GM18868 (cell line): ENCODE measurements at regions not wholly inside any gene's neighbourhood (a gene's known extent, or its start where the extent isn't known, plus 50 kb on each side); places are given as distances from the start of the nearest gene placed in this dataset.
"Not testable (repeated sequence)": the region's sequence is repeated elsewhere in the genome, so short reads cannot be mapped to it uniquely, and the experiment has no call there.

Experiments
- ATAC-seq: cut with Tn5 transposase; IDR thresholded peaks from one replicate; pipeline ENCODE4 v1.9.1; 2021; ENCODE audit warnings: mild to moderate bottlenecking, moderate library complexity; ENCODE audit not compliant: unreplicated experiment

DNA sequence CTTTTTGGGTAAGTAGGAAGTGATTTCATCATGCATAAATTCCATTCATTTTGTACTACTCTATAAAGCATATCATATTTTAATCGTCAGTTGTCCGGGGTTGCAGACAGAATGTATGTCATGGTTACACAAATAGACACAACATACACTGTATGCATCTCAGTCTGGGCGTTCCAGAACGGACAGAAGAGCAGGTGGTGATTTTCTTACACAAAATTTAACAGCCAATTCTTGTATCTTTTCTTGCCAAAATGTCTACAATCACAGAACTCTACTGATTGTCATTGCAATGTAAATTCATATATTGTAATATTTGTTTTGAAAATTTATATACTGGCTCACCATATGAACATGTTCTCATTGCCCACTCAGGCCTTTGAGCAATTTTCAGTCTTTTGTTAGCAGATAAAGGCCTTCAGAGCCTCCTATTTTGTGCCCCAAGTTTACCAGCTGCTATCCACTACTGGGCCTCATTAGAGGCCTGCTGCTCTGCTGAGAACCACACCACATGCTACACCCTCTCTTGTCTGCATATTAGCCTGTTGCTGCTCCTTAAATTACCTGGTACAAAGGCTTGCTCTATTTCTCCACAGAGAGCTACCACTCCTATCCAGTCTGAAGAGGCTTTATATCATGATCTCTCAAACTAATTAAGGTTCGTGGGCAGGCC lies 61.5 kb downstream of the PRDM13 start:
- ATAC-seq, result no peak

DNA sequence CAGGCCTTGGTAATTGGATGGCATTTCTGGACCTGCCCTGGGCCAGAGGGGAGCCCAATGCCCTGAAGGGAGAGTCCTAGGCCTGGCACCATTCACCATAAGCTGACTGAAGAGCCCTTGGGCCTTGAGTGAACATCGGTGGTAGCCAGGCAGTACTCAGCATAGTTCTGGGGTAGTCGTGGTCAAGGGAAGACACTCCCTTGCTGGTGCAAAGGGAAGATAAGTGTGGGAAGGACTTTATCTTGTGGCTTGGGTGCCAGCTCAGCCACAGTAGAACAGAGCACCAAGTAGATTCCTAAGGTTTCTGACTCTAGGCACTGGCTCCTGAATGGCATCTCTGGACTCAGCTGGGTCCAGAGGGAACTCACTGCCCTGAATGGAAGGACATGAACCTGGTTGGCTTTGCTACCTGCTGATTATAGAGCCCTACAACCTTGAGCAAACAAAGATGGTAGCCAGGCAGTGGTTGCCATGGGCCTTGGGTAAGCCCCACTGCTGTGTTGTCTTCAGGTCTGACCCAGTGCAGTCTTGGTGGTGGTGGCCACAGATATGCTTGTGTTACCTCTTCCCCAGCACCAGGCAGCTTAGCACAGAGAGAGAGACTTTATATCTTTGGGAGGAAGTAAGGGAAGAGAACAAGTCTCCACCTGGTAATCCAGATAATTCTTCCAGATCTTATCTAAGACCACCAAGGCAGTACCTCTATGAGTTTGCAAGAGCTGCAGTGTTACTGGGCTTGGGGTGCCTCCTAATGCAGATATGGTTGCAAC lies 83.5 kb downstream of the PRDM13 start:
- ATAC-seq, result no peak

- not testable (repeated sequence) for ATAC-seq
Observed at GRCh38 chr6:99702287-99702686, 95.7 kb downstream of the PRDM13 start.

DNA sequence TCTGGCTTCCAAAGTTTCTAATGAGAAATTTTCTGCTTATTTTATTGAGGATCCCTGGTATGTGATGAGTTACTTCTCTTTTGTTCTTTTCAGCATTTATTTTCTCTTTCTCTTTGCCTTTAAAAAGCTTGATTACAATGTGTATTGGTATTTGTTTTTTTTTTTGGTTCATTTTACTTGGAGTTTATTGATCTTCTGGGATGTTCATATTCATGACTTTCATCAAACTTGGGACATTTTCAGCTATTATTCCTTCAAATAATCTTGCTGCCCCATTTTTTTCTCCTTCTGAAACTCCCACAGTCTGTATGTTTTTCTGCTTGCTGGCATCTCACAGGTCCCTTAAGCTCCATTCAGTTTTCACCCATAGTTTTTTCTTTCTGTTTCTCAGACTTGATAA lies 102.4 kb downstream of the PRDM13 start:
- no peak for ATAC-seq

- ATAC-seq, result no peak
Observed at GRCh38 chr6:99711302-99711701, 104.7 kb downstream of the PRDM13 start.

DNA sequence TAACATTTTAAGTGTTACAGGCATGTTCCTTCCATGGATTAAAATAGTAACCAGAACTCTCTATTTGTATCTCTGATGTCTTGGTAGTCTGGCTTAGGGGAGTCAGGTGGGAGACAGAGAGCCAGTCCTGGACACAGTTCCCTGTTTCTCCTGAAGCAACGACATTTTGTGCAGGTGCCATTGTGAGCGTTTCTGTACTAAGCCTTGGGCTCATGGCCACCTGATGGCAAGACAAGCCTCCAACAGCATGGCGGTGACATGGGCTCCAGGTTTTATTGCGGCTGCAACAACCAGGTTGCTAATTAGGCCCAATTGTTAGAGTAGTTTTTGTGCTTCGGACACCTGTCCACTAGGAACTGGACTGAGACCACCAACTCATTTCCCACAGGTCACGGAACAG lies 105.3 kb downstream of the PRDM13 start:
- no peak for ATAC-seq

DNA sequence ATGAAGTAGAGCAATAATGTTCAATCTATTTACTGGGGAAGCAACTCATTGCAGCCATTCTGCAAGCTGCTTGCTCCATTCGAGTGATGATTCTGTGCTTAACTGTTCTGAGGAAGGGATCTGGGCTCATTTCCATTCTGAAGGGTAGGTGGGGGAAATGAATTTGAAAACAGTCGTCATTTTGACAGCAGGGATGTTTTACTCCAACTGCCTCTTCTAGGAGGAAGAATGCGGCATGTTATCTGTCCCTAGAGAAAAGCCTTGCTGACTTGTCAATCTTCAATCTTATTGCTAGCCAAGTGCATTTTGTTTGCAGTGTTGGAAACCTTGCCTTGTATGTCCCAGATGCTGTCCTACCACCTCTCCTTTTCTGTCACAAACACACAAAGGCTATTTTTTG lies 105.9 kb downstream of the PRDM13 start:
- ATAC-seq, result no peak

DNA sequence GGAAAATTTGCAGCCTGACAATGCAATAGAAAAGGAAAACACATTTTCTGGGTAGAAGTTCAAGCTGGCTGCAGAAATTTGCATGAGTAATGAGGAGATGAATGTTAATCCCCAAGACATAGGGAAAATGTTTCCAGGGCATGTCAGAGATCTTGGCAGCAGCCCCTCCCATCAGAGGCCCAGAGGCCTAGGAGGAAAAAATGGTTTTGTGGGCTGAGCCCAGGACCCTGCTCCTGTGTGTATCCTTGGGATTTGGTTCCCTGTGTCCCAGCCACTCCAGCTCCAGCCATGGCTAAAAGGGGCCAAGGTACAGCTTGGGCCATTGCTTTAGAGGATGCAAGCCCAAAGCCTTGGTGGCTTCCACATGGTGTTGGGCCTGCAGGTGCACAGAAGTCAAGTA lies 115.4 kb downstream of the PRDM13 start:
- not testable (repeated sequence) for ATAC-seq

DNA sequence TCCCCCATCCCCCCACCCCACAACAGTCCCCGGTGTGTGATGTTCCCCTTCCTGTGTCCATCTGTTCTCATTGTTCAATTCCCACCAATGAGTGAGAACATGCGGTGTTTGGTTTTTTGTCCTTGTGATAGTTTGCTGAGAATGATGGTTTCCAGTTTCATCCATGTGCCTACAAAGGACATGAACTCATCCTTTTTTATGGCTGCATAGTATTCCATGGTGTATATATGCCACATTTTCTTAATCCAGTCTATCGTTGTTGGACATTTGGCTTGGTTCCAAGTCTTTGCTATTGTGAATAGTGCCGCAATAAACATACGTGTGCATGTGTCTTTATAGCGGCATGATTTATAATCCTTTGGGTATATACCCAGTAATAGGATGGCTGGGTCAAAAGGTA lies 123.6 kb downstream of the PRDM13 start:
- ATAC-seq, result not testable (repeated sequence)

GRCh38 chr6:99736302-99736701 lies 129.7 kb downstream of the PRDM13 start:
- ATAC-seq, result no peak

- ATAC-seq, result no peak
Observed at GRCh38 chr6:99739526-99739925, 132.9 kb downstream of the PRDM13 start.

GRCh38 chr6:99741092-99741491 lies 134.5 kb downstream of the PRDM13 start:
- ATAC-seq, result no peak

DNA sequence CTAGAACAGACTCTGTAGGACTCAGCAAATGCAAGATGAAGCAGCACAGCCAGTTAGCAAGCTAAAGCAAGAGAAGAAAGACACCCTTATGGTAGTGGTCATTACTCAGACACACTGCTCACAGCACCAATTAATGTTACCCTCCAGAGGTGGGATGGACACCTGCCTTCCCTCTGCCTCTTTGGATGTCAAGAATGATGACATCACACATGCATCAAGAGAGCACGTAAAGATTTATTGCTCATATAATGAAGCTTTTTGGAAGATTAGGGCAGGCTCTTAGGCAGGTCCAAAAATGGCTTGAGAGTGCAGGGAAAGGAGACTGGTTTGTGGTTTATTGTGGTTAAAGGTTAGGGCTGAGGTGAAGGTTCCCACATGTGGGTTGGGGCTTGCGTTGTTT lies 137.0 kb downstream of the PRDM13 start:
- ATAC-seq, result no peak

GRCh38 chr6:99745651-99746050 lies 139.0 kb downstream of the PRDM13 start:
- no peak for ATAC-seq

DNA sequence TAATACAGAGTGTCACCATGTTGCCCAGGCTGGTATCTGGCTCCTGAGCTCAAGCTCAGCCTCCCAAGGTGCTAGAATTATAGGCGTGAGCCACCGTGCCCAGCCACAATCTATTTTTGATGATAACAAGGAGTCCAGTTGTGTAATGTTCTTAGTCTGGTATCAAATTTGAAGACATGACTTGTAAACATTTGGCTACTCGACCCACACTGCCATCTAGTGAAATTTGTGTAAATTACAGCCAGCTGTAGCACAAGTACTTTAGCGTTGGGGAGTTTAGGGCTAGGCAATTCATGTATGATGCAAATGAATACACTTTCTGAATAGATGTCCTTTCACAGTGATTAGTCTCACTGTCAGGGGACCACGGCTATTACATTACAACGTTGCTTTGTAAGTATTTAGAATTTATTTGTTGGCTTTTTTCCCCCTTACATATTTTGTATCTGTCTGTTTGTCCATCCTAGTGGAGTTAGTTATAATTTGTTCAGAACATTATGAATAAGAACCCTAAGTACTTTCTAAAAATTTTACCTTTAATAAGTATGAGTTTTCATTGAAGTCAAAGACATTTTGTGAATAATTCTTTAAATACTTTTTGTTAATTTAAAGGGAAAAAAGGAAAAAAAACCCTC lies 139.7 kb downstream of the PRDM13 start:
- ATAC-seq, result peak; percentile 94

DNA sequence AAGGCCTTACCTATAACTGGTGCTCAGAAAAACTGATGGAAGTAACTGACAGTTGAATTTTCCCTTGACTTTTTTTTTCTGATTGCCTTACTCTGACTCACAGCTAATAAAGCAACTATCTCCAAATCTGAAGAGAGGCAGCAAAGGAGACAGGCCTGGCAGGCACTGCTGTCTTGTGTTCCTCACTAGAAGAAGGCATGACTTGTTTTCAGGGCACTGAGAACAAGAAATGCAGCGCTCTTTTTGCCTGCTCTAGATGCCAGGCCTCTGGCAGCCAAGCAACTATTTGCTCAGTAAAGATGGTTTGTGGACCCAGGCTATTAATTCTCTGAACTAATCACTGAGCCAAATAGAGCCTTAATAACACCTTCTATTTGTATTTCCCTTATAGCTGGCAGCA lies 155.1 kb downstream of the PRDM13 start:
- no peak for ATAC-seq

DNA sequence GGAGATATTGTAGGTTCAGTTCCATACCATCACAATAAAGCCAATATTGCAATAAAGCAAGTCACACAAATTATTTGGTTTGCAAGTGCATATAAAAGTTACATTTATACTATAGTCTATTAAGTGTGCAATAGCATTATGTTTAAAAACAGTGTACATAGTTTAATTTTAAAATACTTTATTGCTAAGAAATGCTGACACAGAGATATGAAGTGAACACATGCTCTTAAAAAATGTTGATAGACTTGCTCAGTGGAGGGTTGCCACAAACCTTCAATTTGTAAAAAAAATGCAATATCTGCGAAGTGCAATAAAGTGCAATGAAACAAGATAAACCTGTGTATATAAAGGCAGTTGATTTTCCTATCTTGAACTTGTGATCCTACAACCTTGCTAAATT lies 161.5 kb downstream of the PRDM13 start:
- no peak for ATAC-seq

DNA sequence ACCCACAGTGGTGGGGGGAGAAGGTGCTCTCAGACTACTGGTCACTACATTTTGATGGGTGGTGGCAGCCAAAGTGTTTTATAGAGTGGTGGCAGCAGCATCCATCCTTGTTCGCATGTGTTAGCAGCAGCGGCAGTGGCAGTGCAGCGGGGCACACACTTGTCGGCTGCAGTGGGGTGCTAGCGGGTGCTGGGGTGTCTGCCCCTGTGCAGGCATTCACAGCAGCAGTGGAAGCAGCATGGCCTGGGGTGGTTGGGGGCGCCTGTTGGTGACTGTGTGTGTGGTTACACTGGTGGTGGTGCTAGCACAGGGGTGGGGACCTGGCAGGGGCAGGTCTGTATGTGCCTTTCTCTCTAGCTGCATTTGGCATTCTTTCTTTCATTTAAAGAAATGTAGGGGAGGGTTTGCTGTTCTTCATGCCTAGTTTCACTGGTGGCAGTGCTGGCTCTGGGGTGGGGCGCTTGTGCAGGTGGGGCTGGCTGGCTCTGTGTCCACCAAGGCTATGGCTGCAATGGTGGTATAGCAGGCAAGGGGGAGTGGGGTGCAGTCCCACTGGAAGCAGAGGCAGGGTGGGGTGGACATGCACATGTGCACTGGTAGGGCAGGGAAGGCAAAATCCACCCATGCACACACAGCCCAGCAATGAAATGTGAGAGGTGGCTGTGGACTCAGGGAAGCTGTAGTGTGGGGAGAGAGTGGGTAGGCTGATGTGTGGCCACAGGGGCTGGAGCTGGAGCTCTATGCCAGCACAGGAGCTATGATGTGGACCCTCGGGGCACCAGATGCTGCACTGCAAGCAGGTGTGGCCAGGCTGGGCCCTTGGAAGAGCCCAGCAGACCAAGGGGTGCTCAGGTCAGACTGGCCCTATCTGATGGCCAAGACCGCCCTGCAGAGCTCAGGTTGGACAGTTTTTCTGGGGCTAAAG lies 173.3 kb downstream of the PRDM13 start:
- ATAC-seq, result no peak

- no peak for ATAC-seq
Observed at GRCh38 chr6:99780556-99780885, 173.9 kb downstream of the PRDM13 start.

DNA sequence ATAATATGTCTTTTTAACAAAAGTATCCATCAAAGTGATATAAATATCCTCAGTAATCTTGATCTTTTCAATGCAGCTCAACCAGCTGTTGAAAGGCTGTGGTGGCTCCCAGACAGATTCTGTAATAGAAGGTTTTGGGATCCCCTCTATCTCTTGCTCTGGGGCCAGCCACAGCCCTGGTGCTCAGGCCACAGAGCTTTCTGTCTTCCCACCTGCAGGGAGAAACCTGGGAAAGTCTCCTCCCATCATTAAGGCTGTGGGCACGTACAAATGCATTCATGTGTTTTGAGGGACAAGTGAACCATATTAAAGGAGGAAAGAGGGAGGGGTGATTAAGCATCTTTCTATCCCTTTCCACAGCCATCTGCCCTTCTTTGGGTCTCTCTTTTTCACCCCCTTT lies 183.1 kb downstream of the PRDM13 start:
- peak; percentile 88 for ATAC-seq

DNA sequence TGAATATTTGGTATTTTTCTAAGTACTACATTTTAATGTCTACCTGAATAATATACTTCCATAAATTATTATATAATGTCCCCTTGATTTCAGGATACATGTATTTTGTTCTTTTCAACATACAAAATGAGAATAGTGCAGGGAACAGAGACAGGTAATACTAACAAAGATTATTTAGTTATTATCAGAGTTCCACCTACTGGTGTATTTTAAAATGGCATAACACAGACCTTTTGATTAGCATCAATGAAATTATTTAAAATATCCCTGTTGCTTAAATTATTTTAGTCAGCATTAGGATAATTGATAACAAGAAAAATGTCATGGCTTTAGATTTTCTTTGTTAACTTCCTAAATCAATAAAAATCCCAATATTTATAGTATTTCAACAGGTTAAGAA lies 184.0 kb downstream of the PRDM13 start:
- no peak for ATAC-seq
